ENCODE measurements at regions not wholly inside any gene's neighbourhood (a gene's known extent, or its start where the extent isn't known, plus 50 kb on each side); places are given as distances from the start of the nearest gene placed in this dataset.
"Not testable (repeated sequence)": the region's sequence is repeated elsewhere in the genome, so short reads cannot be mapped to it uniquely, and the experiment has no call there.

DNA sequence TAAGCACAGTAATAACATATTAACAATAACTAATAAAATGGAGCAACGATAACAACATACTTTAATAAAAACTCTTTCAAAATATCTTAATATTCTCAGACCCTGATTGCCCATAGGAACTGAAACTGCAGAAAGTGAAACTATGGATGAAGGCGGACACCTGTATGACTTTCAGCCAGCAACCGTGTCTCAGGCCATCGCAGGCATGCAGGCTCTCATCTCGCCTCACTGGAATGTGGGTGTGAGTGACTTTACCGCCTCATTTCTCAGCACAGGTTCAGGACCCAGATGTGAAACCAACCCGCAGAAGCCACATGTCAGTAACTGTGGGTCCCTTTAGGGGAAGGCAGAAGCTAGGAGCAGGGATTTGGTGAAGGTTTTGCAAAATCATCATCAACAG is 539.1 kb downstream of the FAM181B start:
- no peak for DNase-seq

DNA sequence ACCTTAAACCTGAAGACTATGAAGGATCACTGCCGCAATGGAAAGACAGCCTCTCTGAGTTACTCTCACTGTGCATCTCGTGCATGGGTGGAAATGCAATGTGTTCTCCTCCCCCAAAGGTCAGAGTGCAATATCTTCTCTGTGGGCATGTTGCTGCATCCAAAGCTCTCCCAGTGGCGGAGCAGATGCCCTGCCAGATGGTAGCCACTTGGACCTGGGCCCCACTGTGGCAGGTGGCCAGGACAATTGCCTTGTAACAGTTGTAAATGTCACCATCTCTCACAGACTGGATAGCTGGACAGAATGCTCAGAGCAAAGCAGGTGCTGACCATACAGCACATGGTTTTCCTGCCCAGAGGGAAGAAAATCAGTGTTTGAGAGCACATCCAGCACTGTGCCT is 542.0 kb downstream of the FAM181B start:
- DNase-seq: no peak

DNA sequence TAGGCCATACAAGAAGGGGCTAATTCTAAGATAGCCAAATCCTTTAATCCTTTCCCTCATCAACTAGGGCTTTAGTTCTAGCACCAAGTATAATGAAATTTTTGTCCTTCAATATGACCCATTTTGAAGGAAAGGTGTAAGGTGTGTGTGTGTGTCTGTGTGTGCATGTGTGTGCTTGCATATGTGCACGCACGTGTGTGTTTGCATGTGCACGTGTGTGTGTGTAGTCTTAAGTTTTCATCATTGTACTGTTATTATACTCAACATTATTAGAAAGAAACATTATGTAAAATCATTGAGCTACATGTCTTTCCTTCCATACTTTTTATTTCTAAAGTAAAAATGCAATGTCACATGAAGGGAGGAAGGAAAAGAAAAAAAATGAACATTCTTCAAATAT is 547.7 kb downstream of the FAM181B start:
- DNase-seq: no peak

DNA sequence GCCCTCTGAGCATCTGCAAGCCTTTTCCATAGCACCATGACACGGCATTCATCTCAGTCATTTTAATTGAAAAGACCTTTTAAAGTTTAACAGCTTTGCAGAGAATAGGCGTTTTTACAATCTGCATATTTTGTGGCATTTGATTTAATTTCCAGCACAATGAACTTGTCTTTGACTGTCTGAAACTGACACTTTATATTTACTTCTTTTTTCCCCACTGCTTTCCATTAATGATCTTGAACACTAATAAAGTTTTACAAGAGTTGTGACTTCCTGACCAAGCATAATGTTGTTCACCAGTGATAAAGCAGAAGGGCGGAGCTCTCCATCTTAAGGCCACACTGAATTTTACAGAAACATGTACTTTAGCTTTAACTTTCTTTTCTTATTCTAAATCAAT is 548.7 kb downstream of the FAM181B start:
- DNase-seq: no peak

DNA sequence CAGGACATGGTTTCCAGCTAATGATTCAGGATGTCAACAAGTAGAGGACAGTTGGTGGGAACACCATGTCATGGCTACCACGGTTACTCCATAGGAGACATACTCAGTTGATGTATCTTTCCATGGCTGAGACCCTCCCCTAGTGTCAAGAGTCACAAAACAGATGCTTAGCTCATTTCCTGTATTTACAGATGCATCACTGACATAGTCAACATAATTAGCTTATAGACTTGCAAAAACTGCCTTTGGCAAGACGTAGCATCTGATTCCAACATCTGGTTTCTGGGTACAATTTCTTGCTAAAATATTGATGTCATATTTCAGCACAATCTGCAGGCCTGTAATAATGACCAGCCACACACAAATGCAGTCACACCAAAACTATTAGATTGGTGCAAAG is 550.3 kb downstream of the FAM181B start:
- DNase-seq: no peak

DNA sequence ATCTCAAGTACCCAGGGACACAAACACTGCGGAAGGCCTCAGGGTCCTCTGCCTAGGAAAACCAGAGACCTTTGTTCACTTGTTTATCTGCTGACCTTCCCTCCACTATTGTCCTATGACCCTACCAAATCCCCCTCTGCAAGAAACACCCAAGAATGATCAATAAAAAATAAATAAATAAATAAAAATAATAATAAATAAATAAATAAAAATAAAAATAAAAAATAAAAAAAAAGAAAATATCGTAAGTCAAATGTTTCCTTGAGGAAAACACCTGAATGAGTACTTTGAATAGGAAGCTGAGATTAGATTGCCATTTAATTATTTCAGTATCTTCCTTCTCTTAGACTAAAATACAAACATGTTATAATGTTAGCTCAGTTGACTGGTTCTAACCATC is 551.0 kb downstream of the FAM181B start:
- not testable (repeated sequence) for DNase-seq

DNA sequence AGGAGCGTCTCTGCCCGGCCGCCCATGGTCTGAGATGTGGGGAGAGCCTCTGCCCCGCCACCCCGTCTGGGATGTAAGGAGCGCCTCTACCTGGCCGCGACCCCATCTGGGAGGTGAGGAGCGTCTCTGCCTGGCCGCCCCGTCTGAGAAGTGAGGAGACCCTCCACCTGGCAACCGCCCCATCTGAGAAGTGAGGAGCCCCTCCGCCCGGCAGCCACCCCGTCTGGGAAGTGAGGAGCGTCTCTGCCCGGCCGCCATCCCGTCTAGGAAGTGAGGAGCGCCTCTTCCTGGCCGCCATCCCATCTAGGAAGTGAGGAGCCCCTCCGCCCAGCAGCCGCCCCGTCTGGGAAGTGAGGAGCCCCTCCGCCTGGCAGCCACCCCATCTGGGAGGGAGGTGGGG is 551.9 kb downstream of the FAM181B start:
- DNase-seq: not testable (repeated sequence)

DNA sequence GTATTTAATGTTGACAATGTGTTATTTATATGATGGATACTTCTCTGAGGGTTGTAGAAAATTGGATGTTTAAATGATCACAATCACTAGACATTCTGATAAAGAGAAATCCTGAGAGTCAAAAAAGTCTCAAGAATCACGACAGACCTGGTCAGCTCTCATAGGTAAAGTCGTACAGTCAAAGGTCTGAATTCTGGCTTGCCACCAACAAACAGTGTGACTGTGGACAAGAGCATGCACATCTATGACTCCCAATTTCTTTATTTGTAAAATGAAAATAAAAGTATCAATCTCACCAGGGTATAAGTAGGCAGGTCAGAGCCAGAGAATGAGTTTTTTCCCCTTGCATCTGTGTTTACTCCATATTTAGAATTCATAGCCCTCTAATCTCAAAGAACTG is 556.7 kb downstream of the FAM181B start:
- no peak for DNase-seq

DNA sequence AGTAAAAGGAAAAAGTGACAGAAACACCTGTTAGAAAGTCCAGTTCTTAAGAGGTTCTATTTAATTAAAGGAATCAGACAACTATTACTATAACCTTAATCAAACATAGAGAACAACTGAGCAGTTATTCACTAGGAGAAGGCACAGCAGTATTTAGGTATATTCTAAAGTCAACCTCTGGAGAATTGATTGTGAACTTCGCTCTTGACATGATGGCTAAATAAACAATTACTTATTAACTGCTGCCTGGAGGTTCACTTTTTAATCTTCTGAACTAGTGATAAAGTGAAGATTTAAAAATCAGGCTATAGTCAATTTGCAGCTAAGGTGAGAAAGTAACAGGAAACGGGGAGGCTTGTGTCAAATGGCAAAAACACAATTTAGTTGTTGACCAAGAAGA is 557.3 kb downstream of the FAM181B start:
- DNase-seq: no peak

DNA sequence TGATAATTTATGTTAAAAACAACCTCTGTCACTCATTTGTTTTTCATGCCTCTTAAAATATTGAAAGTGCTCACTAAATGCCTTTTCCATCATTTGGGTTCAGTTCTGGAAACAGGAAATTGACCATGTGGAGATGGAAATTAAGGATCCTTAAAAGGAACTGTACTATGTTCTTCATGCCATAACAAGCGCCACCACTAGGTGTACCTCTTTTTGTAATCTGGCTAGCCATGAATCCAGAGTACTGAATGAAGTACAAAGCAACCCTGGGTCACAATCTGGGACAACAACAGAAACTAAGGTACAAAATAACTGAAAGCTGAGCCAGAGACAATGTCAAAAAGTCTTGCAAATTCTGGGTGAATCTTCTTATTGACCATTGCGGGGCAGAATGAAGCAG is 559.1 kb downstream of the FAM181B start:
- DNase-seq: no peak

DNA sequence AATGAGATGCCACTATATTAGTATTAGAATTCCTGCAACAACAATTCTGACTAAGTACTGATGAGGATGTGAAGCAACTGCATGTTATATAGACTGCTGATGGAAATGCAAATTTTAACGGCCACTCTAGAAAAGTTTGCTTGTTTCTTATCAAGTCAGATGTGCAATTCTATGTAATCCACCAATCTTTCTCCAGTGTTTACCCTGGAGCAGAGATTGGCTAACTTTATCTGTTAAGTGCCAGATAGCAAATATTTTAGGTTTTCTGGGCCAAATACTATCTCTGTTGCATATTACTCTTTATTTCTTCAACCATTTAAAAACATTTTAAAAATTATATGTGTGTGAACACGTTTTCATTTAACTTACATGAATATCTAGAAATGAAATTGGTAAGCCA is 586.9 kb downstream of the FAM181B start:
- DNase-seq: no peak

DNA sequence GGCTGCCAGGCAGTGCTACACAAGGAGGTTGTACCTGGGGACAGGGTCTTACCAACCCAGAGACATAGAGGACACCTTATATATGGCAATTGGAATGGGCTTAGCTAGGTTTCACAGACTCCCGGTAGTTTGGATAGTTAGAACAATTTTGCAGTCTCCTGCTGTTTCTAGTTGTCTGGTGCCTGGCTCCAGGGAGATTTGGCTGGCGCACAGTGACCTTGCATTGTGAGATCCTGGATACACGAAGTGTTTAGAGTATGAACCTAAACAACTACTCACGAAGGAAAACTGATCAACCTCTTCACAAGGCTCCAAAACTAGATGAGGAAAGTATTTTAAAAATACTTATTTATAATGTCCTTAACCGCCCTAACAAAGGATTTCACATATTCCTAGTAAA is 614.7 kb downstream of the FAM181B start:
- DNase-seq: no peak

DNA sequence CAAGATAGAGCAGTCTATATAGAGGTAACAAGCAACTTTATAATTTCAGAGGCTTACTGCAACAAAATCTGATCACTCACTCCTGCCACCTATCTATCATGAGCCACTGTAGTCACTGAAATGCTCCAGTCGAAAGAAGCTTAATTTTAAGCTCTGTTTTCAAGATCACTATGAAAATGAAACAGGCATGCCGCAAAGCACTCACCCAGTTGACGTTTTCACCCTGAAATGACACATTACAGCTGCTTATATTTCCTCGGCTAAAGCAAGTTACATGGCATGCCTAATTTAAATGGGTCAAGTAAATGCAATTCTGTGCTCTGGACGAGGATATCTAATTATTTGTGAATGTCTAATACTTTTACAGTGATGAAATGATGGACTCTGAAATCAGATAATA is 616.3 kb downstream of the FAM181B start:
- no peak for DNase-seq

DNA sequence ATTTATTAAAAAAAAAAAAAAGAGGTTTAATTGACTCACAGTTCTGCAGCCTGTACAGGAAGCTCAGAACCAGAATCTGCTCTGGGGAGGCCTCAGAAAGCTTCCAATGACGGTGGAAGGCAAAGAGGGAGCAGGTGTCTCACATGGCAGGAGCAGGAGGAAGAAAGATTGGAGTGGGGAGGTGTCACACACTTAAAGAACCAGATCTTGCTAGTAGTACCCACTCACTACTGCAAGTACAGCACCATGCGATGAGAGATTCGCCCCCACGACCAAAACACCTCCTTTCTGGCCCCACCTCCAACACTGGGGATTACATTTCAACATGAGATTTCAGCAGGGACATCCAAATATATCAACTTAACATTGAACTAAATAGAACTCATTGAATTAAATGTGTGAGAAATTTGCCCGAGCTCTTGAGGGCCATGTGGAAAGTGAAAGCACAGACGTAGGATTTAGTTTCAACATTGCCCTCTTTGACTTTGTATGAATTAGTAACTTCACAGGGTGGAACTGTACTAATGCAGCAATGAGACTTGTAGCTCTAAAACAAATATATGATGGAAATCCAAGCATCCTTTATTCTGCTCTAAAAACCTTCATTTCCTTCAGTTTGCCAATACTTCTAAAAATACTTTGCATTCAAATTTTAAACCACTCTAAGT is 628.2 kb downstream of the FAM181B start:
- no peak for DNase-seq

DNA sequence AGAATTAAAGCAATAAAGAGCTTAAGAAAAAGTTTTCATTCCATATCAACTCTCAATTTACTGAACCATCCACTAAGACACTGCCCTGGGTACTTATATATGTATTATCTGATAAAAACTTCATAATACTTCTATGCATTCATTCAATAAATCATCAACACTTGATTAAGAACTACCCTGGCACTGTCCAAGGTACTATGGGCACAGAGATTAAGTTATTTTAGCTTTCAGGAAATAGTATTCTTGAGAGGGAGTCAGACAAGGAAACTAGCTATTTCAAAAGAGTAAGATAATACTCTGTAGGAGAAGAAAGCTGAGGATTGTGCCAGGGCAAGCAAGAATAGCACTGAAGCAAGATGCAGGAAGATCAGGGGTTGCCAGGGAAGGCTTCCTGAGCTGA is 640.8 kb downstream of the FAM181B start:
- no peak for DNase-seq

DNA sequence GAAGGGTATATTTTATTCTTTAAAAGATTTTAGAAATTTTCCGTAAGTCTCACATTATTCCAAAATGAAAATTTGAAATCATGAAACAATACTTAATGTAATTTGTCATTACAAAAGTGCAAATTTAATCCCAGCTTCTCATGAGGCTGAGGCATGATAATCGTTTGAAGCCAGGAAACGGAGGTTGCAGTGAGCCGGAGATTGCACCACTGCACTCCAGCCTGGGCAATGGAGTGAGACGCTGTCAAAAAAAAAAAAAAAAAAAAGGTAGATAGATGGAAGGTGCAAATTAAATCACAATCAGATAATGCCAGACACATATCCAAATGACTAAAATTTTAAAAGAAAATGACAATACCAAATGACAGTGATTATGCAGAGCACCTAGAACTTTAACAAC is 644.2 kb downstream of the FAM181B start:
- DNase-seq: no peak

DNA sequence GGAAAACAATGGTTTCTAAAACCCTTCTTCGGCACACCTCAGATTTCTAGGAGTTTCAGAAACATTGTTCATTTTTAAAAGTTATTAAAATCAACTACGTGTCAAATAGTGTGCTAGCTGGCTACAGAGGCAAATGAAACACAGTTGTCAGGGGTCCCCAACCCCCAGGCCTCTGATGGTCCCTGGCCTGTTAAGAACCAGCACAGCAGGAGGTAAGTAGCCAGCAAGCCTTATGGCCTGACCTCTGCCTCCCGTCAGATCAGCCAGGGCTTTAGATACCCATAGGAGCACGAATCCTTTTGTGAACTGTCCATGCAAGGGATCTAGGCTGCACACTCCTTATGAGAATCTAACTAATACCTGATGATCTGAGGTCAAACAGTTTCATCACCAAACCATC is 648.2 kb downstream of the FAM181B start:
- DNase-seq: no peak

DNA sequence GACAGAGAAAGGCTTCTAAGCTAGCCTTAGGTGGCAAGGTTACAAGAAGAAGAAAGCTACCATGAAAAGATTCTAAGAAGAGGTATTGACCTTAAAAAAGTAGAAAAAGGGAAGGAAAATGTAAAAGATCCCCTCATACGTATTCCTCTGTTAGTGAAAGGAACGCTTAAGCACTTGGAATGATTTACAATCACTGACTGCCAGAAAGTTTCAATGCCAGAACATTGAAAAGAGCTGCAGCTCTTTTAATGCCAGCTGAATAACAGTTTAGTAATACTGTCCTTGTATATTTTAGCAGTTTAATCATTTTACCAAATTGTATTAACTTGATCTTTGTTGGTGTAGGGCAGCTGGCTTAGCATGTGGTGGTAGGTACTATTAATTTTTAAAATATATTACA is 650.7 kb downstream of the FAM181B start:
- DNase-seq: no peak

DNA sequence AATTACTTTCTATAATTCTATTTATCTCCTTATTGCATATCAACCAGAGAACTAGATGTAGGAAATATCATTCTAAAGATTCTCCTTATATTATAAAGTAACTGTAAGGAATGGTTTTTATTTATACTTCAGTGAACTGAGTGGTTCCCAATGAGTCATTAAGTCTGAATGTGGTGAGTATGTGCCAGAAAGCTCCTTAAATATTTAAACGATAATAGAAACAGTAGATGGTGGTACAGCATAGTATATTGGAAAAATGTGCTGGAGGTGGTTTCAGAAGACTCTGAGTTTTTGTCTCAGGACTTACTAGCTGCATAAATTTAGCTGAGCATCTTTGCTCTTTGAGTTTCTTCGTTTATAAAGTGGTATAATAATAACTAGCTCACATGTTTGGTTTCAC is 653.5 kb downstream of the FAM181B start:
- no peak for DNase-seq

DNA sequence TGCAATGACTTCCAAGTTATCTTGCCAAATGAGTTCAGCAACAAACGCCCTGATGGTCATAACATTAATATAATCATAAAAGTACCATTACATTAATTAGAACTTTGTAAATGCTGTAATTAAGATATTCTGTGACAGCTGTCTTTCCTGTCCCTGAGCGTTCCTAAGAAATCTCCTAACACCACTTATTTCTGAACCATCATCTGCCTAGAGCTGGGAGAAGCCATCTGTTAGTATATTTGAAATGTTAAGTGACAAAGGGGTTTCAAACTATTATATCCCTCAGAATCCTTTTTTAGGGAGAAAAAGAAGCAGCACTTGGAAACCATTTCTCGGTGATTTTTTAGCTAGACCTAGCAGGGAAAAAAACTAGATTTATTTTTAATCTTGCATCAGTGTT is 657.5 kb downstream of the FAM181B start:
- DNase-seq: no peak

DNA sequence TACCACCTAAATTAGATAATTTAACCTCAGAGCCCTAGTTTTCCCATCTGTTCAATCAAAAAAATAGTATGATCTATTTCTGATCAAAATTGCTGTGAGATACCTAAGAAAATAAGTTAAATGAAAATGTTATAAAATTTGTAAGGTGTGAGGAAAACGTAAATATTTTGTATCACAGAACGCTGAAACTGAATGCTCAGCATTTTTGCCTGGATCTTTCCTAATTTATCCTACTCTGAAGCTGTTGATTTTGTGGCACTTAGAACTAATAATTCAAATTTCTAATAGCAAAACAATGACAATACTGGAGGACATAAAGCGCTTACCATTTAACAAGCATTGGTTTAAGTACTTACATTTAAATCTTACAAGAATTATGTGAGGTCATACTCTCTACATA is 674.2 kb downstream of the FAM181B start:
- no peak for DNase-seq

DNA sequence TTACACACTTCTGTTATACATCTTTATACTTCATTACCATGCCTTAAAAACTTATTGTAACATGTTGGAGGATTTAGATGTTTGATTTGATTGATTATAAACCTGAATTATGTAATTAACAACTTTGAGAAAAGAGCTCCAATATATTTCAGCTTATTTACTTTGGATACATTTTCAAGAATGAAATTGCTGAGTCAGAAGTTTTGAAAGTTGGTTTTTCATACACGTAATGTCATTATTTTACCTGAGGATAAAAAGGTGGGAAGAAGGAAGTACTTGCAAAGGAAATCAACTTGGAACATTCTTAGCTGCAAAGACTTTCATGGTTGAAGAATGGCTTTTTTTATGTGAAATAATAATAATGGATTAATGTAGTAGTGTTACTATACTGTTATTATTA is 677.2 kb downstream of the FAM181B start:
- no peak for DNase-seq

DNA sequence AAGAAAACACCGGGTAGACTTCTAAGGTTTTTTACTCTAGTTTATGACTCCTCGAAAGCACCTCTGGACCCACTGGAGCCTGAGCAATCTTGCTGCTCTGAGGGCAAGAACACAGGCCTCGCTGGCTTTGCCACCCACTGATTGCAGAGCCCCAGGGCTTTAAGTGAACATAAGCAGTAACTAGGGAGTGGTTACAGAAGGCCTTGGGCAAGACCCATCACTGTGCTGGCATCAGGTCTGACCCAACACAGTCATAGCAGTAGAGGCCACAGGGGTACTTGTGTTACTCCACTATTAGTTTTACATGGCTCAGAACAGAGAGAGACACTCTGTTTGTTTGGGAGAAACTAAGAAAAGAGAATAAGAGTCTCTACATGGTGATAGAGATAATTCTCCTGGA is 684.5 kb downstream of the FAM181B start:
- no peak for DNase-seq

DNA sequence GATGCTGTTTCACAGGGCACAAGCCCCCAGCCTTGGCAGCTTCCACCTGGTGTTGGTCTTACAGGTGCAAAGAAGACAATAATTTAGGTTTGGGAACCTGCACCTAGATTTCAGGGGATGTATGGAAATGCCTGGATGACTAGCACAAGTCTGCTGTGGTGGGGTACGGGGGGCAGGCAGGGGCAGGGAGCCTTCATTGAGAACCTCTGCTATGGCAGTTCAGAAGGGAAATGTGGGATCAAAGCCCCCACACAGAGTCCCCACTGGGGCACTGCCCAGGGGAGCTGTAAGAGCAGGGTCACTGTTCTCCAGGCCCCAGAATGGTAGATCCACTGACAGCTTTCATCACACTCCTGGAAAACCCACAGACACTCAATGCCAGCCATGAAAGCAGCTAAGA is 686.5 kb downstream of the FAM181B start:
- no peak for DNase-seq

DNA sequence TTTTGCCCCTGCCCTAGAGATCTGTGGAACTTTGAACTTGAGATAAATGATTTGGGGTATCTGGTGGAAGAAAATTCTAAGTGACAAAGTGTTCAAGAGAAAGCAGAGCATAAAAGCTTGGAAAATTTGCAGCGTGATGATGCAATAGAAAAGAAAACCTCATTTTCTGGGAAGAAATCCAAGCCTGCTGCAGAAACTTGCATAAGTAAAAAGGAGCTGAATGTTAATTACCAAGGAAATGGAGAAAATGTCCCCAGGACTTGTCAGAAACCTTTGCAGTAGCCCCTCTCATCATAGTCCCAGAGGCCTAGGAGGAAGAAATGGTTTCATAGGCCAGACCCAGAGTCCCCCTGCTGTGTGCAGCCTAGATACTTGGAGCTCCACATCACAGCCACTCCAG is 686.9 kb downstream of the FAM181B start:
- DNase-seq: no peak

Data from NCI-H526 treated with DMSO at 0.1 percent for 48 hours (cell line).